ENCODE measurements at regions not wholly inside any gene's neighbourhood (a gene's known extent, or its start where the extent isn't known, plus 50 kb on each side); places are given as distances from the start of the nearest gene placed in this dataset.

- DNase-seq (ENCODE audit: insufficient read length, low spot score) (no peak), FAIRE-seq (no peak)
- no peak for TF ChIP-seq POU2F2 (IDR thresholded peaks at IDR 0.05; ENCODE audit: low read depth, low read length)
- no peak for TF ChIP-seq POLR2A (IDR thresholded peaks at IDR 0.05; ENCODE audit: low read depth, low read length)
- TF ChIP-seq TAF1 (IDR thresholded peaks at IDR 0.05; ENCODE audit: low read depth, low read length) = no peak
- no peak for TF ChIP-seq SPI1 (IDR thresholded peaks at IDR 0.05; ENCODE audit: low read depth, low read length)
- TF ChIP-seq POLR2AphosphoS5 (IDR thresholded peaks at IDR 0.05; ENCODE audit: low read depth, low read length) = no peak
- no peak for TF ChIP-seq PAX5 (IDR thresholded peaks at IDR 0.05; ENCODE audit: insufficient read depth, low read length, severe bottlenecking)
Measured at GRCh38 chr13:55728247-55728646, 1412.5 kb upstream of the PRR20A start.

GRCh38 chr13:55745828-55746227 lies 1394.9 kb upstream of the PRR20A start:
- DNase-seq (ENCODE audit: insufficient read length, low spot score) = no peak
- TF ChIP-seq POLR2AphosphoS5 (IDR thresholded peaks at IDR 0.05; ENCODE audit: low read depth, low read length) = no peak
- no peak for FAIRE-seq

GRCh38 chr13:55761986-55762385 lies 1378.7 kb upstream of the PRR20A start:
- TF ChIP-seq POLR2AphosphoS5 (IDR thresholded peaks at IDR 0.05; ENCODE audit: low read depth, low read length) = no peak
- no peak for TF ChIP-seq TAF1 (IDR thresholded peaks at IDR 0.05; ENCODE audit: low read depth, low read length)
- no peak for TF ChIP-seq POU2F2 (IDR thresholded peaks at IDR 0.05; ENCODE audit: low read depth, low read length)
- no peak for TF ChIP-seq POLR2A (IDR thresholded peaks at IDR 0.05; ENCODE audit: low read depth, low read length)
- TF ChIP-seq SPI1 (IDR thresholded peaks at IDR 0.05; ENCODE audit: low read depth, low read length) = no peak
- no peak for TF ChIP-seq PAX5 (IDR thresholded peaks at IDR 0.05; ENCODE audit: insufficient read depth, low read length, severe bottlenecking)
- no peak for DNase-seq (ENCODE audit: insufficient read length, low spot score)
- no peak for FAIRE-seq

GRCh38 chr13:55777612-55778011 lies 1363.1 kb upstream of the PRR20A start:
- TF ChIP-seq POU2F2 (IDR thresholded peaks at IDR 0.05; ENCODE audit: low read depth, low read length) (no peak), POLR2AphosphoS5 (IDR thresholded peaks at IDR 0.05; ENCODE audit: low read depth, low read length) (no peak), TAF1 (IDR thresholded peaks at IDR 0.05; ENCODE audit: low read depth, low read length) (no peak)
- DNase-seq (ENCODE audit: insufficient read length, low spot score) (no peak), FAIRE-seq (no peak)

GRCh38 chr13:55783841-55784240 lies 1356.9 kb upstream of the PRR20A start:
- DNase-seq (ENCODE audit: insufficient read length, low spot score) (no peak), FAIRE-seq (no peak)
- no peak for TF ChIP-seq POU2F2 (IDR thresholded peaks at IDR 0.05; ENCODE audit: low read depth, low read length)
- TF ChIP-seq PAX5 (IDR thresholded peaks at IDR 0.05; ENCODE audit: insufficient read depth, low read length, severe bottlenecking) = no peak
- TF ChIP-seq TAF1 (IDR thresholded peaks at IDR 0.05; ENCODE audit: low read depth, low read length) = no peak
- TF ChIP-seq SPI1 (IDR thresholded peaks at IDR 0.05; ENCODE audit: low read depth, low read length) = no peak
- TF ChIP-seq POLR2AphosphoS5 (IDR thresholded peaks at IDR 0.05; ENCODE audit: low read depth, low read length) = no peak
- no peak for TF ChIP-seq POLR2A (IDR thresholded peaks at IDR 0.05; ENCODE audit: low read depth, low read length)

- FAIRE-seq = no peak
- no peak for TF ChIP-seq SPI1 (IDR thresholded peaks at IDR 0.05; ENCODE audit: low read depth, low read length)
- no peak for TF ChIP-seq PAX5 (IDR thresholded peaks at IDR 0.05; ENCODE audit: insufficient read depth, low read length, severe bottlenecking)
- no peak for TF ChIP-seq POLR2AphosphoS5 (IDR thresholded peaks at IDR 0.05; ENCODE audit: low read depth, low read length)
- no peak for TF ChIP-seq POLR2A (IDR thresholded peaks at IDR 0.05; ENCODE audit: low read depth, low read length)
- no peak for TF ChIP-seq TAF1 (IDR thresholded peaks at IDR 0.05; ENCODE audit: low read depth, low read length)
- TF ChIP-seq POU2F2 (IDR thresholded peaks at IDR 0.05; ENCODE audit: low read depth, low read length) = no peak
- DNase-seq (ENCODE audit: insufficient read length, low spot score) = no peak
Measured at GRCh38 chr13:55788548-55788947, 1352.2 kb upstream of the PRR20A start.

GRCh38 chr13:55792544-55793193 lies 1348.0 kb upstream of the PRR20A start:
- FAIRE-seq = no peak
- no peak for DNase-seq (ENCODE audit: insufficient read length, low spot score)
- no peak for TF ChIP-seq POLR2AphosphoS5 (IDR thresholded peaks at IDR 0.05; ENCODE audit: low read depth, low read length)
- TF ChIP-seq TAF1 (IDR thresholded peaks at IDR 0.05; ENCODE audit: low read depth, low read length) = no peak
- TF ChIP-seq SPI1 (IDR thresholded peaks at IDR 0.05; ENCODE audit: low read depth, low read length) = no peak
- no peak for TF ChIP-seq POU2F2 (IDR thresholded peaks at IDR 0.05; ENCODE audit: low read depth, low read length)
- no peak for TF ChIP-seq PAX5 (IDR thresholded peaks at IDR 0.05; ENCODE audit: insufficient read depth, low read length, severe bottlenecking)
- TF ChIP-seq POLR2A (IDR thresholded peaks at IDR 0.05; ENCODE audit: low read depth, low read length) = no peak

GRCh38 chr13:55815458-55816033 lies 1325.2 kb upstream of the PRR20A start:
- FAIRE-seq = no peak
- TF ChIP-seq POU2F2 (IDR thresholded peaks at IDR 0.05; ENCODE audit: low read depth, low read length) = no peak
- no peak for TF ChIP-seq POLR2AphosphoS5 (IDR thresholded peaks at IDR 0.05; ENCODE audit: low read depth, low read length)
- TF ChIP-seq POLR2A (IDR thresholded peaks at IDR 0.05; ENCODE audit: low read depth, low read length) = no peak
- TF ChIP-seq PAX5 (IDR thresholded peaks at IDR 0.05; ENCODE audit: insufficient read depth, low read length, severe bottlenecking) = no peak
- no peak for TF ChIP-seq SPI1 (IDR thresholded peaks at IDR 0.05; ENCODE audit: low read depth, low read length)
- no peak for TF ChIP-seq TAF1 (IDR thresholded peaks at IDR 0.05; ENCODE audit: low read depth, low read length)

GRCh38 chr13:55816976-55817601 lies 1323.6 kb upstream of the PRR20A start:
- DNase-seq (ENCODE audit: insufficient read length, low spot score) (no peak), FAIRE-seq (no peak)
- TF ChIP-seq TAF1 (IDR thresholded peaks at IDR 0.05; ENCODE audit: low read depth, low read length) (no peak), POLR2AphosphoS5 (IDR thresholded peaks at IDR 0.05; ENCODE audit: low read depth, low read length) (no peak), PAX5 (IDR thresholded peaks at IDR 0.05; ENCODE audit: insufficient read depth, low read length, severe bottlenecking) (no peak), POLR2A (IDR thresholded peaks at IDR 0.05; ENCODE audit: low read depth, low read length) (no peak), SPI1 (IDR thresholded peaks at IDR 0.05; ENCODE audit: low read depth, low read length) (no peak), POU2F2 (IDR thresholded peaks at IDR 0.05; ENCODE audit: low read depth, low read length) (no peak)

More at GRCh38 chr13:55815458-55816033, 1325.2 kb upstream of the PRR20A start:
- DNase-seq (ENCODE audit: insufficient read length, low spot score) = no peak
